H54 (cell line): ENCODE measurements at regions not wholly inside any gene's neighbourhood (a gene's known extent, or its start where the extent isn't known, plus 50 kb on each side); places are given as distances from the start of the nearest gene placed in this dataset.

Source experiments
- DNase-seq: peaks from one replicate; pipeline ENCODE4 v3.0.0; 2011; ENCODE audit warnings: low spot score, mixed read lengths; ENCODE audit not compliant: insufficient read length
- FAIRE-seq: peaks from 3 replicates; lab custom pipeline; 2011; peaks lifted over from hg19 to GRCh38; lab: Jason Lieb, UNC
- POLR2A ChIP-seq: IDR thresholded peaks from 2 replicates; pipeline ENCODE4 v1.6.1; 2011; ENCODE audit warnings: low read depth, mild to moderate bottlenecking, low read length

DNA sequence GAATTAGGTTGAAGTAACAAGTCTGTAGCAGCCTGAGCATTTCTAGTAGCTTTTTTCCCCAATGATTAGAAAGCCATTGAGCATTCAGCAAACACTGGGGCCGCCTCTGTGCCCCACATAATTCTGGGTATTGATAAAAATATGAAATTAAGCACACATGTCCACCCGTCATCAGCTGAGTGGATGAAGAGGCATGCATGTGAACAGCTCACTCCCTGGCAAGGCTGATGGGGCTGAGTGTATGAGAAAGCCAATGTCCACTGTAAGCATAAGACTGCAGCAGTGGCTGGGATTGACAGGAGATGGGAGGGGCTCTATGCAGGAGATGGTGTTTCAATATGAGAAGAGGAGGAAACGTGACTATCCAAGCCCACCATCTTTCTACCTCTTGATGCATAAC, 124.4 kb upstream of the KLHL29 start:
- FAIRE-seq (no peak), DNase-seq (no peak)

DNA sequence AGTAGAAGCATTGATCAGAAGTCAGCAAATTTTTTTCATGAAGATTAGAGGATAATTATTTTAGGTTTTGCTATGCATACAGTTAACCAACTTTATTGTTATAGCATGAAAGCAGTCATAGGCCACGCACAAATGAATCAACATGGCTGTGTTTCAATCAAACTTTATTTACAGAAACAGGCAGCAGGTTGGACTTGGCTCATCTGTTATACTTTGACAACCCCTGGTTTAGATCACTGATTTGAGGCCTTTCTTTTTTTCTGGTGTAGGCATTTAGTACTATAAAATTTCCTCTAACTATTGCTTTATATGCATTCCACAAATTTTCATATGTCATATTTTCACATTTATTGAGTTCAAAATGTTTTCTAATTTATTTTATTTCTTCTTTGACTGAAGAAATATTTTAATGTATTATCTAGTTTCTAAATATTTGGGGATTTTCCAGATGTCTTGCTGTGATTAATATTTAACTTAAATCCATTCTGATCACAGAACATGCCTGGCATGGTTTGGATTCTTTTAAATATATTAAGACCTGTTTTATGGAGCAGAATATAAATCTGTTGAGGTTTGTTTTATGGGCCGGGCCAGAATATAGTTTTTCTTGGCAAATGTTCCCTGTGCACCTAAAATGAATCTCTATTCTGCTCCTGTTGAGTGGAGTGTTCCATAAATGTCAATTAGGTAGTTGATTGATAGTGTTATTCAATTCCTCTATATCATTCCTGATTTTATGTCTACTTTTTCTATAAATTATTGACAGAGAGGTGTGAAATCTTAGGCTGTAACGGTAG, 116.3 kb upstream of the KLHL29 start:
- DNase-seq (no peak), FAIRE-seq (no peak)
- no peak for TF ChIP-seq POLR2A

More for the DNA sequence above, 124.4 kb upstream of the KLHL29 start:
- no peak for TF ChIP-seq POLR2A

GRCh38 chr2:23269747-23270146, 115.2 kb upstream of the KLHL29 start:
- TF ChIP-seq POLR2A, result no peak
- FAIRE-seq (no peak), DNase-seq (no peak)

DNA sequence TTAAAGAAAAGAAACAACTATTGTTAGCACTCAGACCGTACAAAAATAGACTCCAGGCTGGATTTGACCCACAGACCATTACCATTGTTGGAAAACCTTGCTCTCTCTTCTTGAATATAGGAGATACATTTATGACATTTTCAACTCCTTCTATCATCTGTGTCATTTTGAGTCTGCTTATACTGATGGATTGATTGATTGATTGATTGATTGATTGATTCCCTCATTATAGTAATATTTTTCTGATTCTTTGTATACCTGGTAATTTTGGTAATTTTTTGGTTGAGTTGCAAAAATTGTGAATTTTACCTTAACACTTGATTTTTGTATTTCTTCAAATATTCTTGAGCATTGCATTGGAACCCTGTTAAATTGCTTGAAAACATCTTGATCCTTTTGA, 114.2 kb upstream of the KLHL29 start:
- TF ChIP-seq POLR2A, result no peak

DNA sequence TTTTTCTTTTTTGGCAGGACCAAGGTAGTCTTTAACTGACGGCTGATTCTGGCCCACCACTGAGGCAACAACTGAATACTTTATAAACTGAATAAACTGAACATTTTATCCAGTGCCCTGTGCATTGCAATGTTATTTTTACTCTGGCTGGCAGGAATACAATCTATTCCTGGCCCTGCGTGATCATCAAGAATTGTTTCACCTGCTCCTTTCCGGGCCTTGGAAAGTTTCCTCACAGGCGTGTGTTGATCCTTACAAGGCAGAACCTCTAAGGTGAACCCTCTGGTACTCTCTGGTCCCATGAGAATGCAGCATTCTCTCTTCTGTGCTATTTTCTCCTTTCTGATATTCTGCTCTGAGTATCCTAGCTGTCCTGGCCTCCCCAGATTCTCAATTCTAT, 113.7 kb upstream of the KLHL29 start:
- no peak for DNase-seq
- FAIRE-seq, result no peak
- TF ChIP-seq POLR2A, result no peak

More for the DNA sequence above, 114.2 kb upstream of the KLHL29 start:
- FAIRE-seq, result no peak
- no peak for DNase-seq

DNA sequence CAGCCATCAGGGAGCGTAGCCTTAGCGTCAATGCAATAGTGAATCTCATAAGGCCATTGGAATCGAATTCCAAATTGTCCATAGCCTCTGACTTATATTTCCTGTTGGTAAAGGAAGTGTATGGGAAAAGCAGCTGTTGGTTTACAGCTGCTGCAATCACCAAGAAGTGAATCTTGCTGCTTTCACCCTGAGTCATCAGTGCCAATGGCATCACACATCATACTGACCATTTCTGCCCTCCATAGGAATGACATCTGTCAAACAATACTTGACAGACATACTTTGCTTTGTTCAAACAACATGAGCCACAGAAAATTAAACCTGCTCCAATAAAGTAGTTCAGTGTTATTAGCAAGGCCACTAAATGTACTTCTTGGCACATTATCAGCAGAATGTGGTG, 111.2 kb upstream of the KLHL29 start:
- TF ChIP-seq POLR2A, result no peak
- DNase-seq (no peak), FAIRE-seq (no peak)

- DNase-seq (no peak), FAIRE-seq (no peak)
- TF ChIP-seq POLR2A, result no peak
Observed at GRCh38 chr2:23280401-23280800, 104.6 kb upstream of the KLHL29 start.

DNA sequence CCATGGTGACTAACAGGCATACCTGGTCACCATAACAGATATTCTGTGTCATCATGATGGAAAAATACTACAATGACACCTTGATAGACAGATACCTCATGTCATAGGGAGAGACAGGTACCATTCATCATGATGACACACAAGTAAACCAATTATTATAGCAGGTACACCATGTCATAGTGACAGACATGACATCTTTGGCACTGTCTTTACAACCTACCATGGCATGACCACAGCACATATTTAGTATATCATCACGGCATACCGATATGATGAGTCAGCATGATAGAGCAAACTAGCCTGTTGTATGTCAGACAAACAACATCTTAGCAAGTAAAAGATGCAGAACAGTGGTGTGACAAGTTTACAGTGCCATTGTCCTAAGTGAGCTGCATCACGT, 101.3 kb upstream of the KLHL29 start:
- no peak for DNase-seq
- no peak for TF ChIP-seq POLR2A
- no peak for FAIRE-seq

- DNase-seq (no peak), FAIRE-seq (no peak)
- no peak for TF ChIP-seq POLR2A
Observed at GRCh38 chr2:23285091-23285800, 99.7 kb upstream of the KLHL29 start.

DNA sequence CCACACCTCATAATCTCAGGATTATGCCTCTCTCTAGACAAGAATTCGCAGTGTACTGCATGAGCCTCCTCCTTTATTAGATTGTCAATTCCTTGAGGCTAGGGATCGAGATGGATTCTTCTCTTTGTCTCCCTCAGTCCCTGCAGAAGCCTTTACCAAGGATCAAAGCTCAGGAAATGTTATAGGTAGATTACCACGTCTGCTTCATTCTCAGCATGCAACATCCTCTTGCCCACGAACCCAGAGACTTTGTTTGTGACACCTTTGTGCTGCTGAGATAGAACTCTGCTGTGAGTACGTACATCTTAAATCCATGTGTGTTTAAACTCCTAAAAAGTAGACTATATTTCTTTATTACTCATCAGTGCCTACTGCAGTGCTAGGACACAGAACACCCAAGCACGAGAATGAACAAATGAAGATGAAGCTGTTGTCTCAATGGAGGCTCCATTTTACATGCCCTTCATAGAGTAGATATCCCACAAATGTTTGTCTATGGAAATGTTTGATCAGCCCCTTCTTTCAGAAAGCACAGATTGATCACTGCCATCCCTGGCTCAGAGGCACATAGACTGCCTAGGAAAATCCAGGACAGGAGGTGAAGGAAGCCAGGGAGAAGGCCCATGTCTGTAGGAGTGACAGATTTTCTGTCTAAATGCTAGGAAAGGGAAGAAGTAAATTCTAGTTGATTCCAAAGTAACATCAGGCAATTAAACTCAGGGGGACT, 98.8 kb upstream of the KLHL29 start:
- FAIRE-seq, result no peak
- DNase-seq, result no peak
- TF ChIP-seq POLR2A, result no peak

DNA sequence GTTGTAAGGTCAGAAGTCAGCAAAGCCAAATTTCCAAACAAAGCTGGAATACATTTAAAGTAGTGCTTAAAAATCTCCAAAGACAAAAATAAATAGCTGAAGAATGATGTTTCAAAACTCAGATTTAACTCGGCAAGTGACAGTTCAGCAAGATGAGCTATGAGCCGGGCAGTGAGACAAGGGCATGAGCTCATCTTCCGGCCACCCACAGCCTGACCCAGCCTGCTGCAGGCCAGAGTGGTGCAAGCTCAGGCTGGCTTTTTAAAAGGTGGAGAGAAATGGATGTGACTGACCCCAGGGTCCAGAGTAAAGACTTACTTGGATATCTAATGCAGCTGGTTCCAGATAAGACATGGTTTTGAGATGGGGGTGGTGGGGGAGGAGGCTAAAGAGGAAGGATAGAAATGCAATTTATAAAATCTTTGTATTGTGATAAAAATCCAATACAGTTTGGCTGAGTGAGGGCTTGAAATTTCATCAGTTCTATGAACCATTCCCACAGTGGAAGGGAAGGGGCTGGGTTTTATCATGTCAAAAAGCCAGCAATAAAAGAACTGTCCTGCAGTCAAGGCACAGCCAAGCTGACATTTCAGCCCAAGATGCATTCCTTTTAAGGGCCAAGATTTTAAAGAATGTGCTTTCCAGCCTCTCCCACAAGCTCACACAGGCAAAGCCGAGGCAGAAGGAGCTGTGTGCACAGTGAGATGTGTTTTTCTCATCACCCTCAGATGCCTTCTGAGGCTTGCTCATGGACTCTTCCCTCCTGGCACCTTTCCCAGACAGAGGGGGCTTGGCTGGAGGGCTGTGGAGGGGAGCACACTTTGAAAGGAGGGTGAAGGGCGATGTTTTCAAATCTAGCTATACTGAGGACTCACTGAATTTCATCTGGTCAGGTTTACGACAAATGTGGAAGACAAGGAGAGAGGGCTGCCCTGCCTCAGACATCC, 97.9 kb upstream of the KLHL29 start:
- DNase-seq (peak; percentile 10), FAIRE-seq (peak; percentile 82)
- TF ChIP-seq POLR2A, result no peak

DNA sequence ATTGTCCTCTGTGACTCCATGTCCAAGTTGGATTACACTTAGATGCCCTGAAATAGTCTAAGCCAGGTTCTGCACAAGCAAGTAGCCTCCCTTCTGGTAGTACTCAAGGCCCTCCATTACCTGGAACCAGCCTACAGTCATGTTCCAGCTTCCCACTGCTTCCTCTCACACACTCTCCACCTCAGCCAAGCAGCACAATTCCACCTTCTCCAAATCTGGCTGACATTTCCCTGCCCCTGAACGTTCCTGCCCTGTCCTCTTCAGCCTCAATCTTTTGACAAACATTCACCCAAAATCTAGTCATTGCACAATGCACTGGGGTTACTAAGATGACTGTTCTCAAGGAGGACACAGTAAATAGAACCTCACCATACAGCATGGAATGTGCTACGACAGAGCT, 95.3 kb upstream of the KLHL29 start:
- no peak for TF ChIP-seq POLR2A
- no peak for FAIRE-seq
- no peak for DNase-seq

- no peak for DNase-seq
- FAIRE-seq, result no peak
Observed at GRCh38 chr2:23291239-23291638, 93.7 kb upstream of the KLHL29 start.

More at GRCh38 chr2:23291239-23291638, 93.7 kb upstream of the KLHL29 start:
- no peak for TF ChIP-seq POLR2A
